Transverse colon (tissue), 4 donors: ENCODE measurements at regions not wholly inside any gene's neighbourhood (a gene's known extent, or its start where the extent isn't known, plus 50 kb on each side); places are given as distances from the start of the nearest gene placed in this dataset.

Experiments
- DNase-seq: peaks from one replicate; pipeline ENCODE4 v3.0.0-alpha.2; 2019
- H3K27ac ChIP-seq, 4 donors: fragments of 200-600 bp; sonication (generic); 2 replicates each; pipeline ENCODE4 v1.5.1; 2016 to 2018; ENCODE audit warnings: inconsistent platforms in 4 of 4
- H3K27me3 ChIP-seq: fragments of 200-600 bp; sonication (generic); 2 replicates; pipeline ENCODE4 v1.5.1; 2017; ENCODE audit warnings: inconsistent platforms
- H3K36me3 ChIP-seq, 4 donors: fragments of 200-600 bp; sonication (generic); 2 replicates each; pipeline ENCODE4 v1.5.1; 2017 to 2019; ENCODE audit warnings: inconsistent platforms in 4 of 4
- H3K4me1 ChIP-seq, 4 donors: fragments of 200-600 bp; sonication (generic); 2 replicates each; pipeline ENCODE4 v1.5.1; 2017 to 2020; ENCODE audit warnings: inconsistent platforms in 4 of 4
- H3K4me3 ChIP-seq, 4 donors: fragments of 200-600 bp; sonication (generic); 1 replicate in 1 of 4; 2 replicates in 3 of 4; pipeline versions ENCODE4 v1.5.1 to v1.6.1; 2017 to 2019; ENCODE audit warnings: inconsistent platforms in 4 of 4
- H3K9me3 ChIP-seq, 2 donors: fragments of 200-600 bp; sonication (generic); 2 replicates each; pipeline ENCODE4 v1.5.1; 2017 to 2019; ENCODE audit warnings: inconsistent platforms in 2 of 2
- CTCF ChIP-seq, 5 experiments: fragments of 200-600 bp in 3 of 5; fragments of 450-650 bp in 2 of 5; sonication (generic) in 3 of 5; IDR thresholded peaks; 1 replicate in 2 of 5; 2 replicates in 3 of 5; pipeline ENCODE4 v1.5.1; 2016 to 2017; ENCODE audit warnings: antibody characterized with exemption in 5 of 5, inconsistent platforms in 3 of 5, mild to moderate bottlenecking in 2 of 5, moderate library complexity in 1 of 5
- EP300 ChIP-seq: sonication (generic); formaldehyde crosslinking; IDR thresholded peaks from one replicate; pipeline ENCODE4 v1.6.1; 2017; ENCODE audit warnings: antibody characterized with exemption, low read depth
- POLR2A ChIP-seq: fragments of 450-650 bp; IDR thresholded peaks from one replicate; pipeline ENCODE4 v1.6.1; 2016; ENCODE audit warnings: antibody characterized with exemption, mild to moderate bottlenecking, moderate library complexity
- POLR2AphosphoS5 ChIP-seq, 3 donors: sonication (generic); formaldehyde crosslinking; IDR thresholded peaks; one replicate each; pipeline ENCODE4 v1.6.1; 2016; ENCODE audit warnings: antibody characterized with exemption in 3 of 3
- WGBS, 2 donors: methylation state at CpG; one replicate each; pipeline ENCODE4 v1.1.5; 2018; ENCODE audit warnings: low coverage in 1 of 2; 5-methylcytosine and 5-hydroxymethylcytosine counted together
- in situ Hi-C, 4 donors: fragments of 200-750 bp; cut with MboI; loops; one replicate each; pipeline versions ENCODE4 v1.15.0 to v1.15.1; 2017; ENCODE audit warnings: low sequenced_read_pairs in 3 of 4, low pct_ligation_motif_present in 1 of 4, low pct_unique_long_range_greater_than_20kb in 1 of 4
- intact Hi-C: fragments of 100-400 bp; cut with DNase I; formaldehyde crosslinking; loops from one replicate; pipeline ENCODE4 v1.15.1; 2023; ENCODE audit warnings: low total_unique reads

GRCh38 chr2:217181512-217181911, 321.6 kb upstream of the TNP1 start:
- in situ Hi-C loops (no loop called here), intact Hi-C loops (no loop called here)
- no peaks in the 10 kb centered on the region for H3K36me3 ChIP-seq

GRCh38 chr2:217179854-217180253, 320.0 kb upstream of the TNP1 start:
- no peak for DNase-seq
- intact Hi-C loops: no loop called here
- WGBS, 2 donors: 76% methylated on average over 2 of the region's 2 CpGs
- no peaks in the 10 kb centered on the region for H3K4me1 ChIP-seq
- no peaks in the 10 kb centered on the region for H3K27me3 ChIP-seq
- H3K9me3 ChIP-seq: no peaks in the 10 kb centered on the region
- TF ChIP-seq POLR2A: no peak
- no peak for TF ChIP-seq POLR2AphosphoS5 (IDR thresholded peaks at IDR 0.05)
- no peak overlapping the region for H3K4me3 ChIP-seq
- H3K36me3 ChIP-seq: no peaks in the 10 kb centered on the region
- in situ Hi-C loops: no loop called here
- H3K27ac ChIP-seq: no peak overlapping the region

More at GRCh38 chr2:217181512-217181911, 321.6 kb upstream of the TNP1 start:
- Histone ChIP-seq H3K27me3 (no peaks in the 10 kb centered on the region), H3K4me1 (no peaks in the 10 kb centered on the region), H3K27ac (no peak overlapping the region), H3K4me3 (no peak overlapping the region), H3K9me3 (no peaks in the 10 kb centered on the region)
- TF ChIP-seq CTCF (IDR thresholded peaks at IDR 0.05) (no peak), POLR2AphosphoS5 (IDR thresholded peaks at IDR 0.05) (no peak), EP300 (no peak), POLR2A (no peak)
- DNase-seq: no peak

GRCh38 chr2:217178341-217178740, 318.5 kb upstream of the TNP1 start:
- no peak for DNase-seq
- intact Hi-C loops (no loop called here), in situ Hi-C loops (no loop called here)
- Histone ChIP-seq H3K36me3 (no peaks in the 10 kb centered on the region), H3K4me1 (no peaks in the 10 kb centered on the region), H3K27me3 (no peaks in the 10 kb centered on the region), H3K27ac (no peak overlapping the region), H3K4me3 (no peak overlapping the region), H3K9me3 (no peaks in the 10 kb centered on the region)
- TF ChIP-seq POLR2AphosphoS5 (IDR thresholded peaks at IDR 0.05) (no peak), CTCF (IDR thresholded peaks at IDR 0.05) (no peak), POLR2A (no peak), EP300 (no peak)

- no peaks in the 10 kb centered on the region for H3K27me3 ChIP-seq
- no peaks in the 10 kb centered on the region for H3K4me1 ChIP-seq
- DNase-seq: no peak
- no peak for TF ChIP-seq EP300
- no peak for TF ChIP-seq POLR2A
- TF ChIP-seq CTCF (IDR thresholded peaks at IDR 0.05): no peak
- no peak for TF ChIP-seq POLR2AphosphoS5 (IDR thresholded peaks at IDR 0.05)
- H3K36me3 ChIP-seq: no peaks in the 10 kb centered on the region
- no peak overlapping the region for H3K4me3 ChIP-seq
- H3K27ac ChIP-seq: no peak overlapping the region
- intact Hi-C loops: no loop called here
- in situ Hi-C loops: no loop called here
- no peaks in the 10 kb centered on the region for H3K9me3 ChIP-seq
Measured at GRCh38 chr2:217177720-217178119, 317.9 kb upstream of the TNP1 start.

GRCh38 chr2:217171874-217172273, 312.0 kb upstream of the TNP1 start:
- in situ Hi-C loops: loop anchor here in 1 of 4 donors (25.0 kb wide), 1 partner anchor 485 kb away; the partner anchor contains the start of gene IGFBP5
- Histone ChIP-seq H3K4me1 (peaks cover 0 to 4% (median 0%) of the 10 kb centered on the region in 4 donors), H3K27ac (no peak overlapping the region), H3K9me3 (peaks cover 0 to 4% of the 10 kb centered on the region in 2 donors), H3K36me3 (no peaks in the 10 kb centered on the region), H3K27me3 (no peaks in the 10 kb centered on the region), H3K4me3 (no peak overlapping the region)
- TF ChIP-seq EP300 (no peak), POLR2A (no peak), POLR2AphosphoS5 (IDR thresholded peaks at IDR 0.05) (no peak), CTCF (IDR thresholded peaks at IDR 0.05) (no peak)
- intact Hi-C loops: no loop called here
- no peak for DNase-seq
